Smooth muscle cell (in vitro differentiated cells): ENCODE measurements at regions not wholly inside any gene's neighbourhood (a gene's known extent, or its start where the extent isn't known, plus 50 kb on each side); places are given as distances from the start of the nearest gene placed in this dataset.
"Not testable (repeated sequence)": the region's sequence is repeated elsewhere in the genome, so short reads cannot be mapped to it uniquely, and the experiment has no call there.

Experiments
- DNase-seq: peaks from one replicate; lab custom pipeline; 2025; ENCODE audit not compliant: unreplicated experiment; lab: John Stamatoyannopoulos, UW
- H2AFZ ChIP-seq: fragments of 200-600 bp; sonication (generic); 2 replicates; pipeline ENCODE4 v1.6.0; 2016; ENCODE audit warnings: antibody characterized with exemption, low read depth, mild to moderate bottlenecking
- H3F3A ChIP-seq: fragments of 200-600 bp; sonication (generic); 2 replicates; pipeline ENCODE4 v1.6.0; 2017; ENCODE audit warnings: antibody characterized with exemption, low read depth
- H3K27ac ChIP-seq: fragments of 200-600 bp; sonication (generic); 2 replicates; pipeline ENCODE4 v1.5.1; 2016; ENCODE audit warnings: low read depth, mild to moderate bottlenecking
- H3K27me3 ChIP-seq: fragments of 200-600 bp; sonication (generic); 2 replicates; pipeline ENCODE4 v1.6.1; 2016; ENCODE audit warnings: low read depth, mild to moderate bottlenecking
- H3K36me3 ChIP-seq: fragments of 200-600 bp; sonication (generic); 2 replicates; pipeline ENCODE4 v1.5.1; 2016; ENCODE audit warnings: low read depth
- H3K4me1 ChIP-seq: fragments of 200-600 bp; sonication (generic); 2 replicates; pipeline ENCODE4 v1.5.1; 2016; ENCODE audit warnings: low read depth
- H3K4me2 ChIP-seq: fragments of 200-600 bp; sonication (generic); 2 replicates; pipeline ENCODE4 v1.6.0; 2016; ENCODE audit warnings: mild to moderate bottlenecking
- H3K4me3 ChIP-seq: fragments of 200-600 bp; sonication (generic); 2 replicates; pipeline ENCODE4 v1.5.1; 2016; ENCODE audit warnings: mild to moderate bottlenecking
- H3K79me2 ChIP-seq: fragments of 200-600 bp; sonication (generic); 2 replicates; pipeline ENCODE4 v1.6.0; 2016; ENCODE audit warnings: low read depth, mild to moderate bottlenecking
- H3K9ac ChIP-seq: fragments of 200-600 bp; sonication (generic); 2 replicates; pipeline ENCODE4 v1.6.0; 2016; ENCODE audit warnings: low read depth
- H3K9me3 ChIP-seq: fragments of 200-600 bp; sonication (generic); replicated peaks from 2 replicates; pipeline ENCODE4 v1.5.1; 2016; ENCODE audit warnings: low read depth
- H4K20me1 ChIP-seq: fragments of 200-600 bp; sonication (generic); 2 replicates; pipeline ENCODE4 v1.6.0; 2016; ENCODE audit warnings: low read depth
- CTCF ChIP-seq: fragments of 200-600 bp; sonication (generic); IDR thresholded peaks from 2 replicates; pipeline ENCODE4 v1.5.1; 2017; ENCODE audit warnings: borderline replicate concordance, mild to moderate bottlenecking, antibody characterized with exemption; ENCODE audit not compliant: insufficient read depth, poor library complexity, severe bottlenecking
- WGBS: methylation state at CpG from one replicate; pipeline ENCODE4 v1.1.7; 2016; ENCODE audit warnings: low lambda C conversion rate; 5-methylcytosine and 5-hydroxymethylcytosine counted together

- H3K9me3 ChIP-seq, result no peaks in the 10 kb centered on the region
- H3K4me3 ChIP-seq, result no peak overlapping the region
- H4K20me1 ChIP-seq, result no peaks in the 10 kb centered on the region
- H3K4me2 ChIP-seq, result peak overlapping the region; percentile 67
- peak overlapping the region; percentile 28 for H2AFZ ChIP-seq
- DNase-seq, result no peak
- H3K9ac ChIP-seq, result no peak overlapping the region
- no peak for TF ChIP-seq CTCF
- peak overlapping the region; percentile 89 for H3K27ac ChIP-seq
- no peaks in the 10 kb centered on the region for H3K79me2 ChIP-seq
- no peaks in the 10 kb centered on the region for H3K27me3 ChIP-seq
- H3K4me1 ChIP-seq, result peaks cover 16% of the 10 kb centered on the region
- H3F3A ChIP-seq, result peaks cover 16% of the 10 kb centered on the region
- H3K36me3 ChIP-seq, result no peaks in the 10 kb centered on the region
Measured at GRCh38 chr6:150694889-150695288, 95.2 kb downstream of the PLEKHG1 start.

GRCh38 chr6:150695652-150696051 is 96.0 kb downstream of the PLEKHG1 start:
- TF ChIP-seq CTCF, result no peak
- H3K4me3 ChIP-seq, result no peak overlapping the region
- H4K20me1 ChIP-seq, result no peaks in the 10 kb centered on the region
- no peaks in the 10 kb centered on the region for H3K9me3 ChIP-seq
- peak overlapping the region; percentile 28 for H2AFZ ChIP-seq
- H3K27ac ChIP-seq, result peak overlapping the region; percentile 89
- H3K4me2 ChIP-seq, result peak overlapping the region; percentile 67
- DNase-seq, result no peak
- 1% methylated on average over 2 of the region's 2 CpGs for WGBS
- H3K4me1 ChIP-seq, result peaks cover 16% of the 10 kb centered on the region
- no peaks in the 10 kb centered on the region for H3K36me3 ChIP-seq
- H3K79me2 ChIP-seq, result no peaks in the 10 kb centered on the region
- H3K9ac ChIP-seq, result peak overlapping the region; percentile 63
- no peaks in the 10 kb centered on the region for H3K27me3 ChIP-seq
- H3F3A ChIP-seq, result peaks cover 16% of the 10 kb centered on the region

GRCh38 chr6:150696190-150696589 is 96.5 kb downstream of the PLEKHG1 start:
- peak; percentile 11 for DNase-seq
- Histone ChIP-seq H3K27ac (peak overlapping the region; percentile 89), H3K4me3 (no peak overlapping the region), H3F3A (peaks cover 16% of the 10 kb centered on the region), H3K27me3 (no peaks in the 10 kb centered on the region), H3K79me2 (no peaks in the 10 kb centered on the region), H3K9ac (peak overlapping the region; percentile 63), H3K36me3 (no peaks in the 10 kb centered on the region), H2AFZ (peak overlapping the region; percentile 28), H4K20me1 (no peaks in the 10 kb centered on the region), H3K9me3 (no peaks in the 10 kb centered on the region), H3K4me1 (peaks cover 16% of the 10 kb centered on the region), H3K4me2 (peak overlapping the region; percentile 67)
- TF ChIP-seq CTCF, result no peak
- WGBS, result 14% methylated on average over 8 of the region's 8 CpGs

GRCh38 chr6:150696918-150697317 is 97.2 kb downstream of the PLEKHG1 start:
- not testable (repeated sequence) for H3K9me3 ChIP-seq, H3K79me2 ChIP-seq, H3K27me3 ChIP-seq, H3K27ac ChIP-seq, H4K20me1 ChIP-seq, H3K9ac ChIP-seq, H2AFZ ChIP-seq, H3K36me3 ChIP-seq, H3K4me2 ChIP-seq, DNase-seq, H3K4me3 ChIP-seq
- H3F3A ChIP-seq, result peaks cover 16% of the 10 kb centered on the region
- 96% methylated on average over 3 of the region's 3 CpGs for WGBS
- H3K4me1 ChIP-seq, result peaks cover 16% of the 10 kb centered on the region
